HG02938 (cell line): ENCODE measurements at regions not wholly inside any gene's neighbourhood (a gene's known extent, or its start where the extent isn't known, plus 50 kb on each side); places are given as distances from the start of the nearest gene placed in this dataset.

ENCODE experiments used
- ATAC-seq: cut with Tn5 transposase; IDR thresholded peaks from one replicate; pipeline ENCODE4 v1.9.1; 2021; ENCODE audit warnings: mild to moderate bottlenecking, moderate library complexity; ENCODE audit not compliant: unreplicated experiment

DNA sequence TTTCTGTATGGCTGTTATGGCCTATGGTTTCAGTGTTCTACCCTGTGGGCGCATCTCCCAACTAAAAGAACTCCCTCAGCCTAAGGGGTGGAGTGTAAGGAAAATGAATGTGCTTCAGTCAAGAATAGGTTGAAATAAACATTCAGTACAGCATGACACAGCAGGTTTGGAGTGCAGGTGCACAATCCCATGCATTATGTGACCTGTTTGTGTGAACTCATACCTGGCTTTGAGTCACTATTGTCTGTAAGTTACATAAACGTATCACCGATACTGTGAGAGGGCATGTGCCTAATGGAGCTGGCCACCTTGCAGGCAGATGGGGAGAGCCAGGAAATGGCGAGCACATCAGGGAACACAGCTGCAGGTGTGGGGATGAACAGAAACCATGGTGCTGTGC lies 216.0 kb downstream of the DSEL start:
- ATAC-seq = no peak

DNA sequence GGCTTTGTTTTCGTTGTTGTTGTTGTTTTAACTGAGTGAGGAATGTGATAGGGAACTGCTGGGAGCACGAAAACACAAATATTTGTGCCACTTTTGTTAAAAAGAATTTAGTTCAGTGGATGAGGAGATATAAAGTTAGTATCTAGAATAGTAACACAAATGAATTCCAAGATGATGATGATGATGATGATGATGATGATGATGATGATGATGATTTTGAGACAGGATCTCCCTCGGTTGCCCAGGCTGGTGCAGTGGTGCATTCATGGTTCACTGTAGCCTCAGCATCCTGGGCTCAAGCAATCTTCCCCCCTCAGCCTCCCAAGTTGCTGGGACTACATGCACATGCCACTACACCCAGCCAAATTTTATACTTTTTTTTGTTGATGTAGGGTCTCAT lies 223.7 kb downstream of the DSEL start:
- ATAC-seq = no peak

DNA sequence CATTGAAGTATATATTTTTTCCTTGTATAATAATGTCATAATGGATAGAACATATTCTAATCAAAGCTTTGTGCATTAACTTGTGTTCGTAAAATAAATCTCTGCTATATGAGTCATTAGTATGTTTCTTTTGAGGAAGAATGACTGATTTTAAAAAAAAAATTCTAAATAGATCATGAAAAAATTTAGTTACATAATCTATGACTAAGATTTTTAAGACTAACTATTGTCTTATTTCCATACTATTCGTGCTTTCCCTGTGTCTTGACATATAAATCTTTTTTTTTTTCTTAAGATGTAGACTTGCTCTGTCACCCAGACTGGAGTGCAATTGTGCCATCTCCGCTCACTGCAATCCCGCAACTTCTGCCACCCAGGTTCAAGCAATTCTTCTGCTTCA lies 226.1 kb downstream of the DSEL start:
- ATAC-seq = no peak

DNA sequence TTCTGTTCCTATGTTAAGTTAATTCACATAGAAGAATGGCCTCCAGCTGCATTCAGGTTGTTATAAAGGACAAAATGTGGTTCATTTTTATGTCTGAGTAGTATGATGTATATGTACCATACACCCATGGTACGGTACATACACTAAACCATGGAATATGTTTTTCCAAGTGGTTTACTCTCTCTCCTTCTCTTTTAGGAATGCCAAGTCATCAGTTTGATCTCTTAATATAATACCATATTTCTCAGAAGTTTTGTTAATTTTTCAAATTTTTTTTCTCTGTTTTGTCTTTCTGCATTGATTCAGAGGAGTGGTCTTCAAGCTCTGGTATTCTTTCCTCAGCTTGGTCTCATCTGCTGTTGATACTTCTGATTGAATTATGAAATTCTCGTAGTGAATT lies 230.9 kb downstream of the DSEL start:
- ATAC-seq = no peak

DNA sequence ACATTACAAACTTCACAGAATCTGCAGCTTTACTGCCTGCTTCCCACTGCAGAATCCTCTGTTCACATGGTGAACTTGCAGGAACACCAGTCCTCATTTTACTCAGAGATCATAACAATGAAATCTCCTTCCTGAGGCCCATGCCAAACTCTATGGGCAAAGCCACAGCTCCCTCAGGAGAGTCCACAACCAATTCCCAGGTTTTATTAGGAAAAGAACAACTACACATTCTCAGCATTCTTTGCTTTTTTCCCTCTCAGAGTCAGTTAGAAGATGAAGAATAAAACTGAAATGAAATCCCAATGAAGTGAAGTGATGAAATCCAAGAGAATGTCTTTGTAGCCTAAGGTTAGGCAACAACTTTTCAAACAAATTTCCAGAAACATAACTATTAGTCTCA lies 233.7 kb downstream of the DSEL start:
- ATAC-seq = no peak

DNA sequence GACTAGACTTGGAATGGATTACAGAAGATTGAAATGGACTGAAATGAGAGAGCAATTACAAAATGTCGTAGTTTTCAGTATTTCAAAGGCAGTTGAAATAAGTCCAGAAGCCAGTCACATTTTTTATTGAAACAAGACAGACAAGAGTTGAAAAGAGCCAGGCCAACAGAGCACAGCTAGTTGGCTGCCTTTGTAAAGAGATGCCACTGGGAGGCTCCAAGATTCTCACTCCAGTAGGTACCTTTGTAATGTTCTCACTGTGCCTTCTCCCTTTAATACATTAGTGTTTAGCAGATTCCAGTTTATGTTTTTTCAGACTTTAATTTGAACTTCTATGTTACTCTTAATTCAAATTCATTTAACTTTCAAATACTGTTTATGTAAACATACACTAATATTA lies 234.8 kb downstream of the DSEL start:
- no peak for ATAC-seq

DNA sequence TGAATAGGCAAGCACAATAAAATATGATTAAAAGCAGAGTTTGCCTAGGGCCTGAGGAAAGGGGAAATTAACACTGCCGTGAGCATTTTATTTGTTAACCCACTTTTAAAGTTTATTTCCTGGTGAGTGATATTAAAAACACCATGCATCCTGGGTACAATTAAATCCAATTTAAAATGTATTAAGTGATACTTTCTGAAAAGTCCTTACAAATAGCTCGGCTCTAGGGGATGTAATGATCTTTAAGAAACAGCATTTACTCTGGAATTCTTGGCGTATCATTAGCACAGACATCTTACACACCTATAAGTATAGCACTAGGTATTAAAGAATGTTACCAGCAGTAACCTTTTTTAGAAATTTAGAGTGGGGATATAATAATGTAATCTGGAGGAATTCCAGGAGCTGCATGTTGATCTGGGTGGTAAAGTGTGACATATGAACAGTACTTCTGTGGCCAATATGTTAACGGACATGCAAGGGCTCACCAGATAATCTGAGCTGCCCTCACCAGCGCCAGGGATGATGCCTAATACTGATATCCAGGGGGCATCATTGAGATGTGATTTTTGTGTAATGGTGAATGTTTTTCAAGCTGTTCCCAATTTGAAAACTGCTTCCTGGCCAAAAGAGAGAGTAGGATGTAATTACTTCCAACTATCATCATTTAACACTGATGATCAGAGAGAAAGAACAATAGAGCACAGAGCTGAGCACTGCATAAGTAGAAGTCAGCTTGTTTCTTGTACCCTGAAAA lies 235.9 kb downstream of the DSEL start:
- no peak for ATAC-seq

DNA sequence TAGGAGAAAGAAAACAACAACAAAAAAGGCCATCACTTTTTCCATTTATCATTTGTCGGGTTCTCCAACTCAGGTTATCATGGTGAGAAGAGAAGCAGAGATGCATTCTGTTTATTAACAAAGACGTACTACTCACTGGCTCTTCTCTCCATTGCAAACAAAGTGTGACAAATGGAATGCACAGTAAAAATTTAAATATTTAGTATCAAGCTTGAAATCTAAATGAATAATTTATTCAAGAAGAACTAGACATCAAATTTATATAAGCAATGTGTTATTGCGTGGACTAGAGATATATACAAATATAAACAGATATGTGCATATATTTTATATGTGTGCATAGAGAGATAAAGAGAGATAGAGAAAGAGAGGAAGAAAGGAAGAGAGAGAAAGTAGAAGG lies 236.5 kb downstream of the DSEL start:
- no peak for ATAC-seq

DNA sequence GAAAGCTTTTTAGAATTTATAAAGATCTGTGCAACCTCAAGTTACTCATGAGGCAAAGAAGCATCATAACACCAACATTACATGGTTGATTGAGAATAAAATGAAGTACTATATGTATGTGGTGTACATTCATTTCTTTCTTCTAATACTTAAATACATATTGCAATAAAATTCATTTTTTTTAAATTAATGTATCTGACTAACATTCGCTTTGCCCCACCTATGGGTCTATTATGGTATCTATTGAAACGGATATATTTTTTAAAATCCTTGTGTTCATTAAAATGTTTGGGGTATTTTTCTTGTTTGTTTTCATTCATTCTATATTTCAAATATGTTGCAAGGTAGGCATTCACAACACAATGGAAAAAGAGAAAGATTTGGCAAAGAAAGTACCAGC lies 237.5 kb downstream of the DSEL start:
- ATAC-seq = no peak

DNA sequence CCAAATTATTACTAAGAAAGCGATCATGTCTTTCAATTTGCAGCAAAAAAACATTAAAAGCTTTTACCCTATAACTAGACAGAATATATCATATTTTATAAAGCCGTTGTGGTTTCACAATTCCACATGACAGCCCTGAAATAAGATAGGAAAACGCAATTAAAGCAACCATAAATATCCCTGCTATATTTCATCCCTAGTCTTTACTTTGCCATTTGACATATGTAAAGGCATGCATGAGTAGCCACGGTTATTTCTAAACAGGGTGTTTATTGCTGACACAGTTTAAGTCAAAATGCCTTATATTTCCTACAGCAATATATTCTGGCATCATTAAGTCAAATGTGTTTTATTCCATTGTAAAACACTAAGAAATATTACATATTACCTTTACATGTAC lies 239.9 kb downstream of the DSEL start:
- no peak for ATAC-seq

DNA sequence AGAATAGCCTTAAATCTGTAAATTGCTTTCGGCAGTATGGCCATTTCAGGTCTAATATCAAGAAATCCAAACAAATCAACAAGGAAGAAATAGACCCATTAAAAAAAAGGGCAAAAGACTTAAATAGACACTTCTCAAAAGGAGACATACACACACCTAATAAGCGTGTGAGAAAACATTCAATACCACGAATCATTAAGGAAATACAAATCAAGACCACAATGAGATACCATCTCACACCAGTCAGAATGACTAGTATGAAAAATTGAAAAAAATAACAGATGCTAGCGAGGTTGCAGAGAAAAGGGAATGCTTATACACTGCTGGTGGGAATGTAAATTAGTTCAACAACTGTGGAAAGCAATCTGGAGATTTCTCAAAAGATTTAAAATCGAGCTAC lies 243.2 kb downstream of the DSEL start:
- no peak for ATAC-seq

DNA sequence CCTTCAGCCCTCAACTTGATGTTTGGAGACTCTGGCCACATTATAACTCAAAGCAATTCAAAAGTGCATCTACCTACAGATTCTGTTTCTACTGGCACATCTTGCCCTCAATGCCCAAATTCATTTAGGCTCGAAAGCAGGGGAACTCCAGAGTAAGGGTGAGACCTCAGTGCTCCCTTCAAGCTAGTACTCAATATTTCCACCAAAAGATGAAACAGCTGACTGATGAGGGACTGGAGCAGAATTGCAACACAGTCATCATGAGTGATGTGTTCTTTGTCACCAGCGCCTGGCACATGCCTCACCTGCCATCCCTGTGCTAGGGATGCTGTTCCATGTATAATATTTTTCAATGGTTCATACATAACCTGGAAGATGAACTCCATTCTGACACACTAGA lies 247.3 kb downstream of the DSEL start:
- ATAC-seq = no peak

DNA sequence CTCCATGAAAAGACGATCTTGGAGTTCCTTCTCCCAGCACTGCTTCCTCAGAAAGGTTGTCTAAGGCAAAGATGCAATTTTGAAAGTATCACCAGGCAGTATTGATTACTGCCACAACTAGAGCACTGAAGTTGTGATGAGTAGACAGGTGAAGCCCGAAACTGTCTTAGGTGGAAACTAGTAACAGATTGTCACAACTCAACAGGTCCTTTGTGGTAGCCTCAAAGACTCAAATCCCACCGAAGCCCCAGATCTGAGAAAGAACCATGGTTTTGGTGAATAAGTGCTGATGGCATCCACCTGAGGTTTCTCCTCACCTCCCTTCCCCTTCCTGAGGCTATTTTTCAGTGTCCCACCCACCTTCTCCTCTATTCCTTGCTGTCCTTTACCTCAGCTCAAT lies 248.0 kb downstream of the DSEL start:
- ATAC-seq = no peak

DNA sequence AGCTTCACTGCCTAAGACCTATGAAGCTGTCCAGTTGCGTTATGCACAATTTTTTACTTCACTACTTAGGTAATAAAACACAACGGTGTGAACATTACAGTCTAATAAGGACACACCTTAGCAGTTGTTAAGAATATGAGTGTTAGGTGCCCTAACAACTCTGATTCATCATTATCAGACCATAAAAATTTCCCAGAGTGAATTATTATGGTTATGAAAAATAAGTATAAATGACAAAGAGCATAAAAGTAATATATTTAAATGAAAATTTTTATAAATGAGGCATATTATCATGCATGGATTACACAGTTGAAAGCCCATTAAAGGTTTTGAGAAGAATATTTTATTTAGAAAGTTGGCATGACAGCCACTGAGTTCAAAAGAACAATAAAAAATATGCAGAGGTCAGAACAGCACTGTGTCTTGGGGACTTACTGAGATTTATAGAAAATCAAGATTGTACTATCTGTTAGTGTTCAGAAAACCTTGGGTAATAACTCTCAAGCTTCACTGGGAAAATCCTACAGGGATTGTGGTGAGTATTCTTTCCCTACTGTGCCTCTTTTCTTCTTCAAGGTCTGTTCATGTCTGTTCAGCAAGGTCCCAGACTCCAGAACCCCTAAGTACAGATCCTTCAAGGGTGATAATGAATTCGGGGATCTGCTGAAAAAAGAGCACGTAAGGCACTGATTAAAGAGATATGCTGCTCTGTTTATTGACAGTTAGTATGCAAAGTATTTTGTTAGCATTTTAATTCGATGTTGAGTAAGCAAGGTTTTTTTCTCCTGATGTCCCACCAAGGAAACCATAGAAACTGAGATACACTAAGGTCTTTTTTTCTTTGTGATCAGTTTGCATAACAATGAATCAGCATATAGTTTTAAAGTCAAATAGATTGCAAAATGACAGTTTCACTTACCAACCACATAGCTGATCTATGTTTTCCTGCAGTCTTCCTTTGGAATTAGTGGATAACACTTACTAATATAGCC lies 250.0 kb downstream of the DSEL start:
- no peak for ATAC-seq

DNA sequence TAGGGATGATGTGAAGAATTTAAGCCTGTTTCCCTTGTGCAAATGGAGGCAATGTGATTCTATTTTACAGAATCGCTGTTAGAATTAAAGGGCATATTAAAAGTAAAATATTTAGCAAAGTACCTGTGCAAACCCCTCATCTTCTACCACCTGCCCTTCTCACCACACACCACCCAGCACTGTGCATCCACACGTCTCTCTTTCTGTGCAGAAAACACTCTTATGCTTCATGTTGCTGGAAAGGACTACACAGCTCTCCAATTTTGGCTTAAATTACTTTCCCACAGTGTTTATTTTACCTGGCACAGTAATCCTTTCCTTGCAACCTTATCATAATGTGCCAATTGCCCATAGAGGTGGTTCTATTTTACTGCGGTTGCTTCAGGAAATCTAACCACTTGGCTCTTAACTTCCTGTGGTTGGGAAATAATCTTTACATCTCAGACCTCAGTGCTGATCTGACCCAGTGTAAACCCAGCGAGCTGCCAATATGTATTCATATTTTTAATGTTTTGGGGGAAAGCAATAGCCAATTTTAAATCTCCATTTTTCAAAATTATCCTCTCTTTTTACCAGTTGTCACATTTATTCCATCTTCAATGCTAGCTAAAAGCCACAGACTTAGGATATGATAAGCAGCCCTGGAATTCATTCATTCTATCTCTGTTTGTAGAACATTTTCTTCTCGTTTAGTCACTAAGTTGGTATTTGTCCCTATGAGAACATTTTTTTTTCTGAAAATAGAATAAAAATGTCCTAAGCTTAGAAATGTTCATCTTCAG lies 250.9 kb downstream of the DSEL start:
- ATAC-seq = no peak

DNA sequence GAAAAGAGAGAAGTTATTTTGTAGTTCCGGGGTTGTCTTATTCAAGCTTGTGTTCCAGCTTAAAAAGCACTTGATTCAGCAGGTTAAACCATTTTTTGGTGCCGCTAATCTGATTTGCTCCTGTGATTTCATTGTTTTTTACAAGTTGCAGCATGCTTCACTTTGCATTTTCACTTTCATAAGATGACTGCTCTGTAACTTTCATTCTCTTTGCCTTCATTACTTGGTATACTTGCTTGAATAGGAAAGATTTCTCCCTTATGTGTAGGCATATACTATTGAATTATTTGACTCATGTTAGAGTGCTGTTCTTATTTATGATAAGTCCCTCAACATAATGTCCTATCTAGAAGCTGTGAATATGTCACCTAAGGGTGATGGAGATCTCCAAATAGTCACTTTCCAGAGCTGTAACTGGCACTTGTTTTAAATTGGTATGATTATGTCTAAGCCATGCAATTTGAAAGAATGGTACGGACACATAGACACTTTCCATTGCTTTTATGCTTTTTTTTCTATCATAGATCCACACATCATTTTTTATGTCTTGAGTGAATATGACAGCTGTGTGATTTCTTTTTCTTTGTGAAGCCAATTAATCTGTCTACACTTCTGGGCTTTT lies 254.5 kb downstream of the DSEL start:
- no peak for ATAC-seq

DNA sequence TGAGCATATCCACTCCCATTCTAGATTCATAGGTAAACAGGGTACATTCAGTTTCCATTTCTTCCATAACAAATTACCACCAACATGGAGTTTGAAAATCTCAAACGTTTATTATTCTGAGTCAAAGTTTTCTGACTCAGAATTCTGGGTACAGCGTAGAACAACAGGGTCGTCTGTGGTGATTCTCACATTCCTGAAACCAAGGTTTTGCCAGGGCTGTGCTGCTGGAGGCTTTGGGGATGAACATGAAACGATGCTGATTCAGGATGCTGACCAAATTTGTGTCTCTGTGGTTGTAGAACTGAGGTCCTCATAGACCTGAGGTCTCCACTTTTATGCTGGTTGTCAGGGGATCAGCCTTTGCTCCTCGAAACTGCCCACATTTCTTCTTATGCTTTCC lies 255.7 kb downstream of the DSEL start:
- no peak for ATAC-seq

DNA sequence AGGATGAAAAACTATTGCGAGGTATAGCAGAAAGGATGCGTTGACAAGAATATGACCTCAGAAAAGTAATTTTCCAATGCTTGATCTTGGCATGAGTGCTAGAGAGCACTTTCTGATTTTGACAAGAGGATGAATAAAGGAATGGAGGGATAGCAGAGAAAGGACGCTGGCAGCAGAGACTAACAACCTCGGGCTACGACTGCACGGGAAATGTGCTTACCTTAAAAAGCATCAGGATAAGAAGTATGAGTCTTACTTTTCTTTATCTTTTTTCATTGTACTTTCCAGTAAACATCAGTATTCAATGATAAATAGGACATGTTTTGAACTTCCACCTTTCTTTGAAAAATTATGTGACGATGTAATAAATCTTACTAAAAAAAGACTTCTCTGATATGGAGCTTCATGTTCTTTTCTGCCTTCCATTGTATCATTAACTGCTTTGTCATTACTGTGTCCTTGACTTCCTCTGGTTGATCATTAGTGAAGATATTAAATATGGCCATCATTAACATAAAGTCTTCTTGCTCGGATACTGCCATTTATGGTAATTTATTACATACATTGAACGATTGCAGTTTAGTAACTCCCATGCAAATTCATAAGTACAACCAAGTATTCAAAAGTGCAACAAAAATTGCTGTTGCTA lies 265.6 kb downstream of the DSEL start:
- no peak for ATAC-seq

DNA sequence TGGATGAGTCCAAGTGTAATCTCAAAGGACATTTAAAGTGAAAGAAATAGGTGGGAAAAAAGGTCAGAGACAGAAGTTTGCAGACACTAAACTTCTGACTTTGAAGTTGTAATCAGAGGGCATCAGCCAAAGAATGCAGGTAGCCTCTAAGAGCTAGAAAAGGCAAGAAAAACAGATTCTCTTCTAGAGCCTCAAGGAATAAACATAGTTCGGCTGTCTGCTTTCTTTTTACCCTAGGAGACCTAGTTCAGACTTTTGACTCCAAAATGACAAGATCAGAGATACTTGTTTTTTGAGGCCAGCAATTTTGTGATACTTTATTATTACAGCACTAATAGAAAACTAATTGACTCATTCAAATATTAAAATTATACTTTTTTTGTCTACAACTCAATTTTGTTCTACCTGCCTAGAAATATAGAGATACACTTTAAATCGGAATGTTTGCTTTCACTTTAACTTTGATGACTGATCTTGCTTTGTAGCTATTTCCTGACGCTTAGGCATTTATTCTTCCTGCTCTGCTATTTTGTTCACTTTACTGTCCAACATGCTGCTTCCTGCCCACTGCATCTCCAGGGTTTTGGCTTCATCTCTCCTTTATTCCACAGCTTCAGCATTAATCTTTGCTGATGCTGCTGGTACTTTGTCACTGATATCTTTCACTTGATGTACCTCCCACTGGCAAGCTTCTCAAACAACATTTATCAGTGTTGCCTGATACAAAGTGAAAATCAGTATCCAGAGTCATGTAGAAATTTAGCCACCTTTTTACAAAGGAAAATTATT lies 272.5 kb downstream of the DSEL start:
- ATAC-seq = peak; percentile 50

DNA sequence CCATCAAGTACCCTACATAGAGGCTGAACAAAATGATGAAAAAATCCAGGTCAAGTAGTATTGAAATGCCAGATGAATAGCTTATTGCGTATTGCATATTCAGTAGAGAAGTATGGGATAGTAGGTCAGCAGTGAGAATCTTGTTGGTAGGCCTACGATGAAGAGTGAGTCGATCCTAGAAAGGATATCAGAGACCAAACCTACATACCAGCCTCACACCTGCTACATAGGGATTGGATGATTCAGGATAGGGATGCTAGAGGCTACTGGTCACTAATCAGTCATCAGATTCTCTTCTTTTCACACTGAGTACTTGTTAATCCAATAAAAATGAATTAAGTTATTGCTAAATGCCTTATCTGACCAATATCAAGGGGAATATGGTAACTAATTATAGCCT lies 274.5 kb downstream of the DSEL start:
- ATAC-seq = no peak
